Sciatic nerve (tissue), 2 donors: ENCODE measurements at regions not wholly inside any gene's neighbourhood (a gene's known extent, or its start where the extent isn't known, plus 50 kb on each side); places are given as distances from the start of the nearest gene placed in this dataset.
"Not testable (repeated sequence)": the region's sequence is repeated elsewhere in the genome, so short reads cannot be mapped to it uniquely, and the experiment has no call there.

Experiments used
- ATAC-seq: fragments of 200-7000 bp; cut with Tn5 transposase; one replicate; pipeline ENCODE4 v1.9.1; 2020; ENCODE audit warnings: mild to moderate bottlenecking, moderate library complexity
- DNase-seq: peaks from one replicate; pipeline ENCODE4 v3.0.0-alpha.2; 2020; ENCODE audit warnings: low spot score
- intact Hi-C: fragments of 100-400 bp; cut with DNase I; formaldehyde crosslinking; loops from one replicate; pipeline ENCODE4 v1.14.2; 2022
- donor health status: DM: no; HTN: no; CAD: no.
- donor health status: DM: no; HTN: no; CAD: no.

GRCh38 chr6:102885165-102885564 lies 1491.7 kb downstream of the GRIK2 start:
- ATAC-seq (no peak), DNase-seq (no peak)
- intact Hi-C loops: no loop called here

- no peak for DNase-seq
- intact Hi-C loops: no loop called here
- no peak for ATAC-seq
Measured at GRCh38 chr6:102853249-102853955, 1459.9 kb downstream of the GRIK2 start.

- ATAC-seq: no peak
- intact Hi-C loops: no loop called here
Measured at GRCh38 chr6:102848796-102849195, 1455.3 kb downstream of the GRIK2 start.

GRCh38 chr6:102848210-102848609 lies 1454.7 kb downstream of the GRIK2 start:
- ATAC-seq (no peak), DNase-seq (no peak)
- intact Hi-C loops: no loop called here

More at GRCh38 chr6:102848796-102849195, 1455.3 kb downstream of the GRIK2 start:
- no peak for DNase-seq

GRCh38 chr6:102841060-102841459 lies 1447.6 kb downstream of the GRIK2 start:
- ATAC-seq: no peak
- intact Hi-C loops: no loop called here
- DNase-seq: no peak

- ATAC-seq (no peak), DNase-seq (no peak)
- intact Hi-C loops: no loop called here
Measured at GRCh38 chr6:102832021-102832420, 1438.5 kb downstream of the GRIK2 start.

GRCh38 chr6:102820098-102820497 lies 1426.6 kb downstream of the GRIK2 start:
- no peak for DNase-seq
- ATAC-seq: no peak
- intact Hi-C loops: no loop called here

GRCh38 chr6:102815207-102815606 lies 1421.7 kb downstream of the GRIK2 start:
- intact Hi-C loops: no loop called here
- DNase-seq (no peak), ATAC-seq (no peak)

- intact Hi-C loops: no loop called here
- DNase-seq: no peak
- ATAC-seq: no peak
Measured at GRCh38 chr6:102813489-102814275, 1420.2 kb downstream of the GRIK2 start.

- intact Hi-C loops: no loop called here
- DNase-seq (no peak), ATAC-seq (no peak)
Measured at GRCh38 chr6:102812242-102812641, 1418.7 kb downstream of the GRIK2 start.

- DNase-seq, intact Hi-C loops, ATAC-seq: not testable (repeated sequence)
Measured at GRCh38 chr6:102808944-102809505, 1415.5 kb downstream of the GRIK2 start.

GRCh38 chr6:102799051-102799450 lies 1405.5 kb downstream of the GRIK2 start:
- ATAC-seq (no peak), DNase-seq (no peak)
- intact Hi-C loops: no loop called here

- ATAC-seq: no peak
- intact Hi-C loops: no loop called here
Measured at GRCh38 chr6:102798636-102799035, 1405.1 kb downstream of the GRIK2 start.

GRCh38 chr6:102793752-102794151 lies 1400.2 kb downstream of the GRIK2 start:
- intact Hi-C loops: no loop called here
- no peak for ATAC-seq
- no peak for DNase-seq

More at GRCh38 chr6:102798636-102799035, 1405.1 kb downstream of the GRIK2 start:
- DNase-seq: no peak

GRCh38 chr6:102774326-102774725 lies 1380.8 kb downstream of the GRIK2 start:
- intact Hi-C loops: no loop called here
- DNase-seq (no peak), ATAC-seq (no peak)

- intact Hi-C loops: no loop called here
- no peak for DNase-seq
- ATAC-seq: no peak
Measured at GRCh38 chr6:102773636-102774035, 1380.1 kb downstream of the GRIK2 start.

- intact Hi-C loops: no loop called here
- DNase-seq (no peak), ATAC-seq (no peak)
Measured at GRCh38 chr6:102766963-102767362, 1373.5 kb downstream of the GRIK2 start.

- DNase-seq (no peak), ATAC-seq (no peak)
- intact Hi-C loops: no loop called here
Measured at GRCh38 chr6:102764317-102764716, 1370.8 kb downstream of the GRIK2 start.

GRCh38 chr6:102763891-102764290 lies 1370.4 kb downstream of the GRIK2 start:
- no peak for ATAC-seq
- DNase-seq: no peak
- intact Hi-C loops: no loop called here

- intact Hi-C loops: no loop called here
- ATAC-seq: no peak
- no peak for DNase-seq
Measured at GRCh38 chr6:102761872-102762271, 1368.4 kb downstream of the GRIK2 start.
